Peyer's patch (tissue), 4 donors: ENCODE measurements at regions not wholly inside any gene's neighbourhood (a gene's known extent, or its start where the extent isn't known, plus 50 kb on each side); places are given as distances from the start of the nearest gene placed in this dataset.

ENCODE experiments used
- DNase-seq, 3 donors: peaks; one replicate each; pipeline ENCODE4 v3.0.0-alpha.2; 2017 to 2019
- H3K27ac ChIP-seq, 4 donors: fragments of 200-600 bp; sonication (generic); one replicate each; pipeline ENCODE4 v1.5.1; 2016 to 2019
- H3K27me3 ChIP-seq, 2 donors: fragments of 200-600 bp; sonication (generic); one replicate each; pipeline ENCODE4 v1.5.1; 2019
- H3K36me3 ChIP-seq, 3 donors: fragments of 200-600 bp; sonication (generic); one replicate each; pipeline ENCODE4 v1.5.1; 2016 to 2019
- H3K4me1 ChIP-seq, 4 donors: fragments of 200-600 bp; sonication (generic); one replicate each; pipeline ENCODE4 v1.5.1; 2016 to 2019
- H3K4me3 ChIP-seq, 4 donors: fragments of 200-600 bp; sonication (generic); 1 replicate in 3 of 4; 2 replicates in 1 of 4; pipeline ENCODE4 v1.5.1; 2016 to 2019; ENCODE audit warnings: mild to moderate bottlenecking in 1 of 4
- H3K9me3 ChIP-seq, 4 donors: fragments of 200-600 bp; sonication (generic); one replicate each; pipeline ENCODE4 v1.5.1; 2016 to 2019; ENCODE audit warnings: mild to moderate bottlenecking in 1 of 4
- CTCF ChIP-seq, 6 experiments: fragments of 450-650 bp in 4 of 6; fragments of 200-600 bp in 2 of 6; sonication (generic) in 1 of 6; IDR thresholded peaks; one replicate each; pipeline ENCODE4 v1.5.1; 2017 to 2019; ENCODE audit warnings: antibody characterized with exemption in 6 of 6, mild to moderate bottlenecking in 3 of 6, moderate library complexity in 1 of 6
- POLR2A ChIP-seq, 2 donors: fragments of 450-650 bp; IDR thresholded peaks; one replicate each; pipeline ENCODE4 v1.5.1; 2017; ENCODE audit warnings: antibody characterized with exemption in 2 of 2, mild to moderate bottlenecking in 2 of 2, moderate library complexity in 2 of 2

- TF ChIP-seq CTCF (IDR thresholded peaks at IDR 0.05) (no peak), POLR2A (IDR thresholded peaks at IDR 0.05) (no peak)
- Histone ChIP-seq H3K27ac (peak overlapping the region; percentile 29 to 67 (median 52)), H3K36me3 (no peaks in the 10 kb centered on the region), H3K9me3 (no peaks in the 10 kb centered on the region), H3K27me3 (no peaks in the 10 kb centered on the region), H3K4me1 (peaks cover 0 to 5% (median 0%) of the 10 kb centered on the region in 4 donors), H3K4me3 (no peak overlapping the region)
- no peak for DNase-seq
Observed at GRCh38 chr6:137707038-137707589, 159.9 kb upstream of the TNFAIP3 start.

- no peaks in the 10 kb centered on the region for H3K27me3 ChIP-seq
- H3K4me3 ChIP-seq: no peak overlapping the region
- H3K9me3 ChIP-seq: no peaks in the 10 kb centered on the region
- peak; percentile 52 to 92 (median 84) for TF ChIP-seq CTCF (IDR thresholded peaks at IDR 0.05)
- peak in 1 of 2 donors; percentile 28 for TF ChIP-seq POLR2A (IDR thresholded peaks at IDR 0.05)
- peak; percentile 69 to 94 (median 76) for DNase-seq
- no peaks in the 10 kb centered on the region for H3K36me3 ChIP-seq
- H3K4me1 ChIP-seq: peaks cover 0 to 5% (median 0%) of the 10 kb centered on the region in 4 donors
- H3K27ac ChIP-seq: peak overlapping the region; percentile 29 to 67 (median 52)
Observed at GRCh38 chr6:137707590-137708360, 159.3 kb upstream of the TNFAIP3 start.

GRCh38 chr6:137708481-137708880 lies 158.6 kb upstream of the TNFAIP3 start:
- Histone ChIP-seq H3K27me3 (no peaks in the 10 kb centered on the region), H3K4me1 (peaks cover 0 to 5% (median 0%) of the 10 kb centered on the region in 4 donors), H3K27ac (peak overlapping the region in 3 of 4 donors; percentile 3 to 23 (median 22)), H3K4me3 (no peak overlapping the region), H3K36me3 (no peaks in the 10 kb centered on the region), H3K9me3 (no peaks in the 10 kb centered on the region)
- TF ChIP-seq CTCF (IDR thresholded peaks at IDR 0.05) (no peak), POLR2A (IDR thresholded peaks at IDR 0.05) (no peak)
- no peak for DNase-seq

GRCh38 chr6:137709424-137710236 lies 157.4 kb upstream of the TNFAIP3 start:
- Histone ChIP-seq H3K4me3 (no peak overlapping the region), H3K9me3 (no peaks in the 10 kb centered on the region), H3K27me3 (no peaks in the 10 kb centered on the region), H3K27ac (no peak overlapping the region), H3K36me3 (no peaks in the 10 kb centered on the region), H3K4me1 (peaks cover 0 to 5% (median 0%) of the 10 kb centered on the region in 4 donors)
- DNase-seq: no peak
- TF ChIP-seq CTCF (IDR thresholded peaks at IDR 0.05) (no peak), POLR2A (IDR thresholded peaks at IDR 0.05) (no peak)

- Histone ChIP-seq H3K9me3 (no peaks in the 10 kb centered on the region), H3K27ac (no peak overlapping the region), H3K27me3 (no peaks in the 10 kb centered on the region), H3K36me3 (no peaks in the 10 kb centered on the region), H3K4me3 (no peak overlapping the region), H3K4me1 (peaks cover 0 to 5% (median 0%) of the 10 kb centered on the region in 4 donors)
- no peak for DNase-seq
- TF ChIP-seq POLR2A (IDR thresholded peaks at IDR 0.05) (no peak), CTCF (IDR thresholded peaks at IDR 0.05) (no peak)
Observed at GRCh38 chr6:137711972-137712371, 155.1 kb upstream of the TNFAIP3 start.
